HL-60/S4 (cell line): ENCODE measurements at regions not wholly inside any gene's neighbourhood (a gene's known extent, or its start where the extent isn't known, plus 50 kb on each side); places are given as distances from the start of the nearest gene placed in this dataset.

Source experiments
- in situ Hi-C: fragments of 300-500 bp; cut with MboI; formaldehyde crosslinking; loops from 2 replicates; pipeline ENCODE4 v1.14.3; 2022; ENCODE audit warnings: low sequenced_read_pairs

DNA sequence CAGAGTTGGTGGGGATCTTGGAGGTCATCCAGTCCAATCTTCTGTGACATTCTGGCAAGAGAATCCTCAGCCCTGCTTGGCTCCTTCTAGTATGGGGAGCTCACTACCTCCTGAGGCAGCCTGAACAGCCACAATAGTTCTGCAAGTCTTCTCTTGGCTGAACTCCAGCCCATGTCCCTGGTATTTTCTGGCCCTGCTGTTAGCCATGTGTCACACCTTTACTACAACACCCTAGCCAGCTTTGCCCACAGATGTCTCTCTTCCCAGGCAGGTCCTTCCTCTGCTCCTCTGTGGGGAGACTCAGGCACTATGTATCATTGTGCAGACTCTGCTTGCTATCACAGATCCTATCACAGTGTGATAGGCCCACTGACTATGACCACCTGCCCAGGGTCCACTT lies 297.7 kb downstream of the CTTN start:
- in situ Hi-C loops: no loop called here

DNA sequence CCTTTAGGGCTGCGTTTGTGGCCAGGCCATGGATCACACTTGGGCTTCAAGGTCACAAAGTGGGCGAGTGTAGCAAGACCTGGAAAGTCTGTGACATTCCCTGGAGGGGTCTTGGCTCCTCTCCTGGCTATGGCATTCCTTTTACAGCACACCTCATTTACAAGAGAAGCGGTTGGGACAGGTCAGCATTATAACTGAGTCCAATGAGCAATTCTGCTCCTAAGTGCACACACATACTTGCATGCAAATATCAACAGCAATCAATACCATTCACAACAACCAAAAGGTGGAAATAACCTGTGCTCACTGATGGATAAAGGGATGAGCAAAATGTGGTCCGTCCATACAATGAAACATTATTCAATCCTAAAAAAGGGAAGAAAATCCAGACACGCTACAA lies 298.2 kb downstream of the CTTN start:
- in situ Hi-C loops: no loop called here

DNA sequence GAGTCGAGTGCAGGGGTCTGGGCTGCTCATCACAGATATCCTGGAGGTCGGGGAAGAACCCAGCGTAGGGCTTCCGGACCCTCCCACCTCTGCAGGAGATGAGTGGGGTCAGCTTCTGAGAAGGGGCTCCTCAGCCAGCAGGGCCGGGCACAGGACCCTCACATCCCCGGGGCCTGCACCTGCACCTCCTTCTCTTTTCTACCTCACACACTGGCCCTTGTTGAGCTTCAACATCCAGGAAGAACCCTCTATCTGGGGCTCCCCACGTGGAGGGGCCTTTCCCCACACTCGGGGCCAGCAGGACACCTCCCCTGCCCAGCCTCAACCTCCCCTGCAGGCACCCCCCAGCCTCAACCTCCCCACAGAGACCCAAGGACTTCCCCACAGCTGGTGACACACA lies 299.4 kb downstream of the CTTN start:
- in situ Hi-C loops: no loop called here

DNA sequence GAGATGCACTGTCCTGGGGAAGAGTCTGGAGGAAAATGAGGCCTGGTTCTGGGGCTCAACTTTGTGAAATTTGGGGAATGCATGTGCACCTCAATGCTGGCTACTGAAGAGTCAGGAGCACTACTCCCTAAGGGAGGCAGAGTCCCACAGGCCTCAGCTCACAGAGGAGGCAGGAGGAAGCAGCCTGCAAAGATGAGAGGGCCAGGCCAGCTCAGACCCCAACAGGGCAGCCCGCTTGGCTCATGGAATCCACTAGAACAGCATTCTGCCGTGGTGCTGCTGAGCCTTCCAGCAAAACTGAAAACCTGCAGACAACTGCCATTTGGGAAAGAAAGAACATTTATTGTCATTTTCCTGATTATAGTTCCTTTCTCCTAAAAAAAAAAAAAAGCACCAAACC lies 300.5 kb downstream of the CTTN start:
- in situ Hi-C loops: no loop called here

DNA sequence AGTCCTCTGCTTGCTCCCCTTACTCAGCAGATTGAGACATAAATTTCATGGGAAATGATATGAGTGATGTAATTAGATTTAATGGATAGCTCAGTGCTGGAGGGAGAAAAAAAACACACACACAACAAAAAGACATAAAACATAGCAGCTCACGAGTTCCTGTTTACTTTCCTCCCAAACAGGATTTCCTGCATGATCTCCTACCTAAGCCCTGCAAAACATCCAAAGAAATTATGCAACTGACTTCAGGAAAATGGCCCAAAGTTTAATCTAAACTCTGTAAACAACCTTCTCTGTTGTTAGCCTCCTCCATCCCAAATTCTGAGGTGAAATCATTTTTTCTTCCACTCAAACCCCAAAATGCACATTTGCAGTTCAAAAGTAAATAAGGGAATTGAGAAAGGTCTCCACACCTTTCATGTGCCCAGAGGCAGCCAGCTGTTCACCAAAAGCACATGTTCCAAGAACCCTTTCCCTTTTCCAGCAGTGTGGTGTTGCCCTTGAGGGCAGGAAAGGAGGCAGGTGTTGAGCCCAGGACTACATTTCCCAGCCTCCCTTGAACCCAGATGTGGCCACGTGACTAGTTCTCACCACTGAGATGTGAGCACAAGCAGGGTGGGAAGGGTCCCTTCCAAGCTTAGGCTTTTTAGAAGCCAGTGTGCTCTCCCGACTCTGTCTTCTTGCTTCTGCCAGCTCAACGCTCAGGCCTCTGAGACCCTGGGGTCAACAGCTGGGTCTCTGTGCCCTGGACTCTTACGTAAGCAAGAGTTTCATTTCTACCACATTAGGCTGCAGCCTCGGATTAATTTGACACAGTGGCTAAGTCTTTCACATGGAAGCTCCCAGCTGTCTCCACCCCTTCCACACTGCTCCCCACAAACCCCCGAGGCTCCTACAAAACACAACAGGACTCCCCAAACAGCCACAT lies 301.2 kb downstream of the CTTN start:
- in situ Hi-C loops: no loop called here

DNA sequence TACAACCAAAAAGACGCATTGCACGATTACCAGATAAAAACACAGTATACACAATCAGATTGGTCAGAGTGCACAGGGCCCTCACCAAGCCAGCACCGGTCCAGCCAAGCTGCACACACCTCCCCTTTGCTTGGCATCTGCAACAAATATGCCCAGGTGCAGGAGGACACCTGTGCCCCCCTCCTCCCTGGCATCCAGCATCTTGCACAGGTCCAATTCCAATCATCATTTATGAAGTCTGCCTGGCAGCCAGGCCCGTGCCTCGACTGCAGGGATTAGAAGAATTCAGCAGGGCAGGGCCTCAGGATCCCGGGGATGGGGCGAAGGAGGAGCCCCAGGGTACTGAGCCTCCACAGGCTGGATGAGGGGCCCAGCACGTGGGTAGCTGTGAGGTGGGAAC lies 302.1 kb downstream of the CTTN start:
- in situ Hi-C loops: no loop called here

DNA sequence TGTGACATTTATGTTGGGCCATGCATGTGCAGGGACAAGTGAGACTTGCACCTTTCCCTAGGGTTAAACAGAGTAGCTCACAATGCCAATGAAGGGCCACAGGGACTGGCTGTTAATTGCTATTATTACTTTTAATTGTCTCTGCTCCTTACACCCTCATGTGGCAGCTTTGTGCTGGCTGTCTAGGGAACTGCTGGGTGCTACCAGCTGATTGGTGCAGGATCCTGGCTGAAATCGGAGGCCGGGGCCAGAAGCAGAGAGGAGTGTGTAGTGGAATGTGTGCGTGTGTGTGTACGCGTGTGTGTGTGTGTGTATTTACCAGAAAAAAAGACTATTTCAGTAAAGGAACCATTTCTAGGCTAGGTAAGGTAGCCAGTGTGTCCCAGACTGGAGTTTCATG lies 302.5 kb downstream of the CTTN start:
- in situ Hi-C loops: no loop called here

DNA sequence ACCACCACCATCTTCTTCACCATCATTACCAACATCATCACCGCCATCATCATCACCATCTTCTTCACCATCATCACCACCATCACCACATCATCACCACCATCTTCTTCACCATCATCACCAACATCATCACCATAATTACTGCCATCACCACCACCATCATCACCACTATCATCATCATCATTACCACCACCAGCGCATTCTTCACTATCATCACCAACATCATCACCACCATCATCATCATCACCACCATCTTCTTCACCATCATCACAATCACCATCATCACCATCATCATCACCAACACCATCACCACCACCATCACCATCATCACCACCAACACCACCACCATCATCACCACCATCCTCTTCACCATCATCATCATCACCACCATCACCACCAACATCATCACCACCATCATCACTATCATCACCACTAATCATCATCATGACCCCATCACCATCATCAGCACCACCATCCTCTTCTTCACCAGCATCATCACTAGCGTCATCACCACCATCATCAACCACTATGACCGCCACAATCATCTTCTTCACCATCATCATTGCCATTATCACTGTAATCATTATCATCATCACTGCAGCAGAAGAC lies 303.8 kb downstream of the CTTN start:
- in situ Hi-C loops: no loop called here

DNA sequence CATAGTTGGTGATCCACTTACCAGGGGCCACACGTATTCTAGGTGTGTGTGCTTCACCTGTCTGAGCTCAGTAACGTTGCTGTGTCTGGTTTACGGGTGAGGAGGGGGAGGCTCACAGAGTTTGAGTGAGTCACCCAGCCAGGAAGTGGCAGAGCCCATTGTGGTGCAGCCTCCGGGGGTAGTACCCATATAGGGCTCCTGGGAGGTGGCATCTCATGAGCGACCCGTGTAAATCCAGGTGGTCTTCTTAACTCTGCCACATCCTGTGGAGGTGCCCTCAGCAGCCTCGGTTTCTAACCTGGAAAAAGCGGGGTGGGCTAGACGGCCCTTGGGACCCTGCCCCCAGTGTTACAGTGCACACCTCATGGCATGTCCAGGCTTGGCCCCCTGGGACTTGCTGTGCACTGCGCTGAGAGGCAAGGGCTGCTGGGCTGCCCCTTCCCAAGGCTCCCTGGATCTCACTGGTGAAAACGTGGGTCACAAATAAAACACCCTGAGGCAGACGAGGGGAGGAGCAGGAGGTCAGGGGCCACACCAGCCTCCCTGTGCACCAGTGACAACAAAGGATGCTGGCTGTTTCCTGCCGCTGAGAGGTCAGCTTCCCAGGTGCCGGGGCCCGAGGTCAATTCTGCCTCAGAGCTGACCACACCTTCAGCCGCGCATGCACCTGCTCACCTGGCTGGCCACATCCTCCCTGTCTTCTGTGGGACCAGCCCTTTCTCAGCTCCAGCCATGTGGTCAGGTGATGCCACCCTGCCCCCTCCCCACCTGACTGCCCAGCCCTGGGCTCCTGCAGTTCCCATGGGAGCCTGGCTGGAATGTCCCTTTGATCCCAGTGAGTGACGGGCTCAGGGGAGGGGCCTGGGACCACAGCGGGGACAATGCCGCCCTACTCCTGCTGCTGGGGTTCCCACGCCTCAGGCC lies 305.1 kb downstream of the CTTN start:
- in situ Hi-C loops: no loop called here

DNA sequence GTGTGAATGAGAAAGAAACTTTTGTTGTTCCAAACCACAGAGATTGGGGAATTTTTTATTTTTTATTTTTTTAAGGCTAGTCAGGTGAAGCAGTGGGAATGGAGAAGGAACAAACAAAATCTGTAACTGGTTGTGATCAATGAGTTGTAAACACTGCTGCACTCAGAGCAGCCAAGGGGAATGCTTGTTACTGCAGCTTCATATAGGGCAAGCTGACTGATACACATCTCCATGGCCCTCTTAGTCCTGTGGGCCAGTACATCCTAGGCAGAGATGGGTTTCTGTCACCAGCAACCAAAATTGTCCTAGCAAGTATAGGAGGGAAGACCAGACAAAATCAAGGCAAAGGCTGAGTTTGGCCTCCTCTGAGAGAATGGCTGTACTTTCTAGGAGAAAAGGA lies 306.8 kb downstream of the CTTN start:
- in situ Hi-C loops: no loop called here

DNA sequence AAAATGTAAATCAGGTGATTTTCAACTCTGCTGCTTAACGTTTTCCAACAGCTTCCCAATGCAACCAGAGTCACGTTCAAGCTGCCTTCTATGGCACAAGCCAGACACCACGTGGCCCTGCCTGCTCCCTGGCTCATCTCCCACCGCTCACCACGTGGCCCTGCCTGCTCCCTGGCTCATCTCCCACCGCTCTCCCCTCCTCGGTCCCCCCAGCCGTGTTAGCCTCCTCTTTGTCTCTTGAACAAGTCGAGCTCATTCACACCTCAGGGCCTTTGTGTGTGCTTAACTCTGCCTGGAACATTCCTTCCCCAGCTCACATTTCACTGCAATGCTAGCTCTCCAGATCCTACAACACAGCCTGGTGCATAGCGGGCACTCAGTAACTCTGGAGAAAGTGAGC lies 307.6 kb downstream of the CTTN start:
- in situ Hi-C loops: no loop called here

DNA sequence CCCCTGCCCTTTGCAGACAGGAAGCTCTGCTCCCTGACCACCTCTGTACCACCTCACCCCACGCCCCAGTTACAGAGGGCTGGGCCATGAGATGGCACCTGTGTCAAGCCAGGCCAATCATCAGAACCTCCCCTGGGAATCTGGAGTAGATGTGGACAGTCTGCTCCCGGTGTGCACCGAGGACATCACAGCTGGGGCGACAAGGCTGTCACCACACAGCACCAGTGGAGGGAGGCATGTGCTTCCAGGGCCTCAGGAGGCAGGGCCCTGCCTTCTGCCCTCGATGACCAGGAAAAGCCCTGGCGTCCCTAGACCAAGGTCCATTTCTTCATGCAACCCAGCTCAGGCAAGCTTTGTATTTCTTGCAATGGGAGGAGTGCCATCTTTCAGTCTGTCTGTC lies 309.5 kb downstream of the CTTN start:
- in situ Hi-C loops: no loop called here

DNA sequence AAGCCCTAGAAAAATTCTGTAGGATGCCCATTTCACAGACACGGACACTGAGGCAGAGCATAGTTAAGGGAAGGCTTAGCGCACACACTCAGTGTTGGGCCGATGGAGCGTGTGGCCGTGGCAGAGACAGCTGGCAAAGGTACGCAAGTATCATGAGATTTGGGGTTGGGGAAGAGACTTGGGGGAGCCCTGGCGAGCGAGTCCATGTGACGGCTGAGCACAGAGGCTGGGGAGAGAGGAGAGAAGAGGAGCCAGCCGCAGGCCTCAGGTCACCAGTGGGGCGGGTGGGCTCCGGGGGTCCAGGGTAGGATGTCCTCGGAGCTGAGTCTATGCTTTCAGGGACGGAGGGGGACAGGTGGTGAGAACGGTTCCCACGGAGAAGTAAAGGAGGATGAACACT lies 311.3 kb downstream of the CTTN start:
- in situ Hi-C loops: no loop called here

DNA sequence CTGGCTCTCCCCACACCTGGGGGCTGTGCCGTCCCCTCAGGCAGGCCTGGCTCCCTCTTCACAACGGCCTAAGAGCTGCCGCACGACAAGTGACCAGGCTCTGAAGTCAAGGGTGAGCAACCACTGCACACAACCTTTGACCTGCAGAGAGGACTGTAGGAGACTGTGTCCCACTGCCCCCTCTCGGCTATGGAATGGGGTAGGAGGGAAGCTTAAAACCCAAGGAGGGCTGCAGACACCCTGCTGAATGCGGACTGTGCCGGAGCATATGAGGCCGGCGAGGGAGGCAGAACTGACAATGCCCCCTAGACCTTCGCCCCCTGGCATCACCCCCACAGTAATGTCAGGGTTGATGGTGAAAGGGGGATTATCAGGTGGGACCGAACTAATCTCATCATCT lies 311.9 kb downstream of the CTTN start:
- in situ Hi-C loops: no loop called here

DNA sequence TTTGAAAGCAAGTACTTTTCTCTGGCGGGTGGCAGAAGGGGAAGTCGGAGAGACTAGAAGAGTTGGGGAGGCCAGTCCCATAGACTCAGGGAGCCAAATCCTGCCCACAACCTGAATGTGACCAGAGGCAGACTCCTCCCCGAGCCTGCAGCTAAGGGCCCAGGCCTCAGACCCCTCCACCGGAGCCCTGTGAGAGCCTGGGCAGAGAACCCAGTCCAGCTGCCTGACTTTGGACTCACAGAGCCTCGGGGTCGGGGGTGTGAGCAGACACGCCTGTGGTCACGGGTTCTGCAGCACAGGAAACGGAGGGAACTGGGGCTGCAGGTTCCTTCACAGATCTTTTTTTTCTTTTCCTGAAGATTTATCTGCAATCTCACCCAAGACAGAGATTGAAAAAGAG lies 312.3 kb downstream of the CTTN start:
- in situ Hi-C loops: no loop called here

DNA sequence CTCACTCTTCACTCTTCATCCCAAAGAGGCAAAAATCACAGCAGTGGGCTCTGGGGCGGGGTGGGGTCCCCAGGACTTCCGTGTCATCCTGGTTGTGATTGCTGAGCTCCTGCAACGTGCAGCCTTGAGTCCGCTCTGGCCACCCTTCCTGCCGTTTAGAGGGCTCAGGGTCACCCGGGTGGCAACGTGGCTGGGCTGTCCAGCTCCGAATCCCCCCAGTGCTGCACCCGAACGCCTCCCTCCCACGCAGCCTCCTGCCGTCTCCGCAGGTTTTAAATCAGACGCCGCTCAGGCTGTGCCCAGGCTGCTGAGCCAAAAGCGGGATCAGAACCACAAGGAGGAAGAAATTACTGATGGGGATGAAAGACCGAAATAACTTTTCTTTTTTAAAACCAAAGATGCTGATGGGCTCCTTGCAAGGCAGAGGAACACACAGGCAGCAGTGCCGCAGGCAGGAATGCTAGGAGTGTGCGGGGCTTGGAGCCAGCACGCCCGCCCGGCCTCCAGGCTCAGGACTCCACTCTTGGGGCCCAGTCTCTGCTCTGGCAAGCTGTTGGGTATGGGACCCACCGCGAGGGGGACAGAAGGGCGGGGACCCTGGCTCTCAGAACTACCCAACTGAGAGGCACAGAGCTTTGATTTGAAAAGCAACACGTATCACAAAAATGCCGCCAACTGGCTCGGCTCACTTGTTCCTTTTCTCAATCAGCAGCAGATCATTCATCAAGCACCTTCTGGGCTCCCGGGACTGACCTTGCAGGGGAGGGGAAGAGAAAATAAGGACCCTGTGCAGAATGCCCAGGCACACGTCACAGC lies 313.0 kb downstream of the CTTN start:
- in situ Hi-C loops: no loop called here

DNA sequence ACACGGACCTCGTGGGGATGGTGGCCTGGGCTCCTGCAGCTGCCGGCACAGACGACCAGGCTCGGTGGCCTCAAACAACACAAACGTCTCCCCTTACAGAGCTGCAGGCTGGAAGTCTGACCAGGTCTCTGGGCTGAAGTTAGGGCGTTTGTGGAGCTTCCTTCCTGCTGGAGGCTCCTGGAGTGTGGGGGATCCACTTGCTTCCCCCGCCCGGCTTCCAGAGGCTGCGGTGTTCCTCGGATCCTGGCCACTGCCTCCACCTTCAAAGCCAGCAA lies 313.5 kb downstream of the CTTN start:
- in situ Hi-C loops: no loop called here

DNA sequence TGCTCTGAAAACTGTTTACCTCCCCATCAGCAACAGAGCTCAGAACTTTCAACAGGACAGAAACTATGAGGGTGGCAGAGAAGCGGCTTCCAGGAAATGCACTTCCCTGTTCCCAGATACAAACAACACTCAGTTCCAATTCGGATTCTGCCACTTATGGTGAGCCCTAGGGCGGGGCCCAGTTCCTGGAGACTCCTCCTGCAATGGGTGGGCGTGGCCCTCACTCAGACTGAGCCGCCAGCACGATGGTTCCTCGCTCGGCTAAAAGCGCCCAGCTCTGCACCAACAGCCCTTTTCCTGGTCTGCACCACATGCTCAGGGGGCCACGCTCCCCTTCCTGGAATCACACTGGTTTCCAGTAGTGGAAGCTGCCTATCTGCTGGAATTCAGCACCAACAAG lies 314.1 kb downstream of the CTTN start:
- in situ Hi-C loops: no loop called here

DNA sequence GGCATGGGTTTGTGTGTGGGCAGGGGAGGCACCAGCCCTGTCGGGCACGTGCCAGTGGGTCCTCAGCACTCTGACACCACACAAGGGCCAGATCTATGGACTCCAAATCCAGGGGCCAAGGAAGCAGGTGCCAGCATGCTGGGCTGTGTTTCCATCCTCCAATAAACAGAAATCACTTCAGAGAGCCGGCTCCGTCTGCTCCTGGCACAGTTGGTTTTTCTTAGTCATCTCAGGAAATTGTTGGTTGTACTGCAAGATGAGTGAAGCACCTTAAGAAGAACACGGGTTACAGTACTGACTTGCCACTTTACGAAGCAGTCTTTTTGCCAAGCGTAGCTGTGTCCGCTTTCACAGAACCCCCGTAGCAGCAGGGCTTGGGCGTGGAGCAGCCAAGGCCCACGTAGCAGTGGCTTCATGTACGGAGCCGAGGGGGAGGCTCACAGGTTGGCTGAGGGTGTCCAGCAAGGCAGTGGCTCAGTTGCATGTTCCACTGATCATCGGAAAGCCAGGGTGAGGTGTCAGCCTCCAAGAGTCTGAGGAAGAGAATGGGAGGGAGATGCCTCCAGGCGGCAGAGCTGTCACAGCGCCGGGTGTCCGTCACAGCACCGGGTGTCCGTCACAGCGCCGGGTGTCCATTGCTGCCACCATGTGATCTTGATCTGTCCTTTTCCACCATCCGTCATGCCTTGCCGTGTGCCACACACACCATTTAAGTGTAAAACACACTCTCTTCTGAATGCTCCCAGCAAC lies 314.9 kb downstream of the CTTN start:
- in situ Hi-C loops: no loop called here

DNA sequence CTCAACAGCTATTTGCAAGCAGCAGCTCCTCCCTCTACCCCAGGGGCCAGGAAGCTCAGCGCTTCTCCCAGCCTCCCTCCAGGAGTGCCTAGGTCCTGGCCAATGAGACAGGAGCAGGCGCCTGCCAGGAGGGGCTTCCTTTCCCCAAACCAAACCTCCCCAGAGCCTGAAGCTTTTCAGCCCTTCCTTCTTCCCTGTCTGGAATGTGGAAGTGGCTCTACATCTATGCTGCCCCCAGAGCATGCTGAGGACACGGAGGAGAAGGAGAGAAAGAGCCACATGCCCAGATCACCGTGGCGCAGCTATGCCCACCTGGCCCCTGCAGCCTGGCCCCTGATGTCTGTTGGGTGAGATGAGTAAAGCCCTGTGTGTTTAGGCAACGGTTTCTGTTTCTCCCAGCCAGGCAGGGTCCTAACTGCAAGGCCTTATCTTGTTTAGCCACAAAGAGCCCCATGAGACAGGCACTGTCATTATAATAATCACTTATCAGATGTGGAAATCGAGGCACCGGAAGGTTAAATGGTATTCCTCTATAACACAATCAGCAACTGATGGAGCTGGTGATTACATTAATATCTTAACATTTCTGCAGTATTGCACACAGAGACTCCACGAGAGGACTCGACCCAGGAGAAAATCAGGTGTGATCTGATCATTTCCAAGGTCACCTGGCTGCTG lies 315.8 kb downstream of the CTTN start:
- in situ Hi-C loops: no loop called here
